Upper lobe of right lung (tissue), 1 donor: ENCODE measurements at regions not wholly inside any gene's neighbourhood (a gene's known extent, or its start where the extent isn't known, plus 50 kb on each side); places are given as distances from the start of the nearest gene placed in this dataset.

Experiments used
- ATAC-seq: fragments of 200-7000 bp; cut with Tn5 transposase; one replicate; pipeline ENCODE4 v1.9.1; 2020; ENCODE audit warnings: mild to moderate bottlenecking, moderate library complexity
- DNase-seq: peaks from one replicate; pipeline ENCODE4 v3.0.0-alpha.2; 2020
- H3K27ac ChIP-seq: fragments of 200-600 bp; one replicate; pipeline ENCODE4 v1.8.0; 2022
- H3K27me3 ChIP-seq: fragments of 200-600 bp; one replicate; pipeline ENCODE4 v1.8.0; 2022; ENCODE audit warnings: mild to moderate bottlenecking
- H3K36me3 ChIP-seq: fragments of 200-600 bp; one replicate; pipeline ENCODE4 v1.8.0; 2022
- H3K4me1 ChIP-seq: fragments of 200-600 bp; one replicate; pipeline ENCODE4 v1.8.0; 2022
- H3K4me3 ChIP-seq: fragments of 200-600 bp; one replicate; pipeline ENCODE4 v1.8.0; 2022; ENCODE audit warnings: mild to moderate bottlenecking
- H3K9me3 ChIP-seq: fragments of 200-600 bp; one replicate; pipeline ENCODE4 v1.8.0; 2022
- intact Hi-C: fragments of 100-400 bp; cut with DNase I; formaldehyde crosslinking; loops from one replicate; pipeline ENCODE4 v1.11.0; 2022
- TF ChIP-seq, protein P1 (sequence below): fragments of 200-600 bp; IDR thresholded peaks from one replicate; pipeline ENCODE4 v1.8.0; 2022; ENCODE audit warnings: antibody characterized with exemption
- donor health status: DM: no; HTN: yes; CAD: no; lungs with severe emphysema.

DNA sequence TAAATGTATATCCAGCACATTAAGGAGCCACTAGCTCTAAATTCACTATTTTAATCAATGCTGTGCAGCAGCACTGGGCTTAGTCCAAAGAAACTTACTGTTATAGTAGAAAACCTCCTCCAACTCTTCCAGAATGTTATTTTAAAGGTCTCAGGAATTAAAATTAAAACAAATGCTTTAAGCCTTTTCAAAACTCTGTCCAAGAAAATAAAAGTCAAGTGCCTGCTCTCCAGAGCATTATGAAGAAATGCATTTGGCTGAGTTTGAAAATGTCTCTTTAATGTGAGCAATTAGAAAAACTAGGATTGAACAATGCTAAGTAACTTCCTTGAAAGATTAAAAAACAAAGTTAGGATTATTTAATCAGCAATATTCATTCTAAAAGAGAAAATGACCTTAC, 322.4 kb upstream of the DCN start:
- ATAC-seq (no peak), DNase-seq (no peak)
- no peaks in the 10 kb centered on the region for H3K27me3 ChIP-seq
- no peak overlapping the region for H3K4me3 ChIP-seq
- H3K9me3 ChIP-seq: no peaks in the 10 kb centered on the region
- no peaks in the 10 kb centered on the region for H3K4me1 ChIP-seq
- intact Hi-C loops: no loop called here
- no peaks in the 10 kb centered on the region for H3K36me3 ChIP-seq
- no peak overlapping the region for H3K27ac ChIP-seq
- TF ChIP-seq, protein P1, sequence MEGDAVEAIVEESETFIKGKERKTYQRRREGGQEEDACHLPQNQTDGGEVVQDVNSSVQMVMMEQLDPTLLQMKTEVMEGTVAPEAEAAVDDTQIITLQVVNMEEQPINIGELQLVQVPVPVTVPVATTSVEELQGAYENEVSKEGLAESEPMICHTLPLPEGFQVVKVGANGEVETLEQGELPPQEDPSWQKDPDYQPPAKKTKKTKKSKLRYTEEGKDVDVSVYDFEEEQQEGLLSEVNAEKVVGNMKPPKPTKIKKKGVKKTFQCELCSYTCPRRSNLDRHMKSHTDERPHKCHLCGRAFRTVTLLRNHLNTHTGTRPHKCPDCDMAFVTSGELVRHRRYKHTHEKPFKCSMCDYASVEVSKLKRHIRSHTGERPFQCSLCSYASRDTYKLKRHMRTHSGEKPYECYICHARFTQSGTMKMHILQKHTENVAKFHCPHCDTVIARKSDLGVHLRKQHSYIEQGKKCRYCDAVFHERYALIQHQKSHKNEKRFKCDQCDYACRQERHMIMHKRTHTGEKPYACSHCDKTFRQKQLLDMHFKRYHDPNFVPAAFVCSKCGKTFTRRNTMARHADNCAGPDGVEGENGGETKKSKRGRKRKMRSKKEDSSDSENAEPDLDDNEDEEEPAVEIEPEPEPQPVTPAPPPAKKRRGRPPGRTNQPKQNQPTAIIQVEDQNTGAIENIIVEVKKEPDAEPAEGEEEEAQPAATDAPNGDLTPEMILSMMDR: no peak

DNA sequence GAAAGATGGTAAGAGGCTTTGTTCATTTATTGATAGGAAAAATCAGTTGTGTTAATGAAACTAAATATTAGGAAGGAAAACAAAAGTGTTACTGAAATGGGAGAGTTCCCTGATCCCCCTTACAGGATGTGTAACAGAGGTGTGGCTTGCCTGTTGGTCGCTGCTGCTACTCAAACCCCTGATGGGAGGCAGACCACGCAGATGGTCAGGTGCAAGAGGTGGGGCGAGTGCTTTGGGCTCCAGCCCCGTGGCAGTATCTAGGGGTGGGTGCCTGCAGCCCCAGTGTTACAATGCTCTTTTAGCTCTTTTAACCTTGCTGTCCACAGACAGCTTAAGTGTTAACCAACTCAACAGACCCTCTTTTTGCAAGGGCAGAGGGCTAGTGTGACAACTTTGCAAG, 319.6 kb upstream of the DCN start:
- H3K9me3 ChIP-seq: no peaks in the 10 kb centered on the region
- H3K36me3 ChIP-seq: no peaks in the 10 kb centered on the region
- ATAC-seq: no peak
- intact Hi-C loops: no loop called here
- H3K4me1 ChIP-seq: no peaks in the 10 kb centered on the region
- no peaks in the 10 kb centered on the region for H3K27me3 ChIP-seq
- TF ChIP-seq, protein P1: no peak
- H3K27ac ChIP-seq: no peak overlapping the region
- no peak overlapping the region for H3K4me3 ChIP-seq
- DNase-seq: no peak

DNA sequence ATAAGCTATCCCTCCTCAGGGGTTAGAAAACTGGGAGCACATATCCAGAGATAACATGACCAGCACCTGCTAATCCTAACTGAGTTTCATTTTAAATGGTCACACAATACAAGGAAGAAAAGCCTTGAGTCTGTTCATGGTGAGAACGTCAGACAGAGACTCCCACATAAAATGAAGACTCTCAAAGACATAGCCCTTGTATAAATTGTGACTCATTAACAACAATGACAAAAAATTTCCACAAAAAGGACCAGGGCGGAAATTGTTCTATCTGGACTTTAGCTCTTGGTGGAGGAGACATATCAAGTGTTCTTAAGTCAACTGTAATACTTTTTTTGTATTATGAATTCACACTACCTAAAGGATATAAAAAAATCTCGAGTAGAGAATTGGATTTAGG, 313.7 kb upstream of the DCN start:
- Histone ChIP-seq H3K4me1 (no peaks in the 10 kb centered on the region), H3K4me3 (no peak overlapping the region), H3K27me3 (no peaks in the 10 kb centered on the region), H3K36me3 (no peaks in the 10 kb centered on the region), H3K9me3 (no peaks in the 10 kb centered on the region), H3K27ac (no peak overlapping the region)
- intact Hi-C loops: no loop called here
- ATAC-seq: no peak
- TF ChIP-seq, protein P1: no peak
- no peak for DNase-seq

DNA sequence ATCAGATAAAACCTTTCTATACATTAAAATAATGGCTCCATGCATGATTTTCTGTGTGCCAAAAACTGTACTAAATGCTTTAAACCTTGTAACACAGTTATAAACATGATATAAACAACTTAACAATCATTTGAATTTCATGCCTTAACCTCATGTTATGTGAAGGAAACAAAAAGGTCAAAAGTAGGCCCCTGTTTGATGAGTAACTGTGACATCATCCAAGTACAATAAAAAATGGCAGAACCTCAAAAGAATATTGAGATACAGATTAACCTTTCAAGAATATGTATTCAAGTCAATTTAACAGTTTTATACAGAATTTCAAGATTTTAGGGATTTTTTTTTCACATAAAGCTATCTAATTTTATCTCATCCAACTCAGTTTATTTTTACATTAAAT, 310.7 kb upstream of the DCN start:
- no peak for ATAC-seq
- TF ChIP-seq, protein P1: no peak
- no peaks in the 10 kb centered on the region for H3K4me1 ChIP-seq

DNA sequence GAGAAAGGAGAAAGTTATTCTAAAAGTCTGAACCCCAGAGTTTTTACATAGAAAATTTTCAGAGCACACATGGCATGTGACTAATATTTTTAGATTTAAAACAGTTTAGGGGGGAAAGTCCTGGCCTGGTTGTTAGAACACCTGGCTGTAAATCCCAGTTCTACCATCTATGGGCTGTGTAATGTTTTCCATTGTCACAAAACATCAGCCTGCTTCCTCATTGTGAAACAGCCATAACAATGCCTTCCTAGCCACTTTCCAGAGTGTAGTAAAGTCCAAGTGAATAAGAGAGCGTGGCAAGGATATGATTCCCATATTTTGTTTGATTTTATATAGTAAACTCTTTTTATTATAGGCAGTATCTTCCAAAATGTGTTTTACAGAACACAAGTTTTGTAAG, 310.0 kb upstream of the DCN start:
- intact Hi-C loops: no loop called here
- DNase-seq (no peak), ATAC-seq (no peak)
- H3K9me3 ChIP-seq: no peaks in the 10 kb centered on the region
- TF ChIP-seq, protein P1: no peak
- no peaks in the 10 kb centered on the region for H3K36me3 ChIP-seq
- no peaks in the 10 kb centered on the region for H3K4me1 ChIP-seq
- no peaks in the 10 kb centered on the region for H3K27me3 ChIP-seq
- no peak overlapping the region for H3K27ac ChIP-seq
- no peak overlapping the region for H3K4me3 ChIP-seq

More for the DNA sequence above, 310.7 kb upstream of the DCN start:
- DNase-seq: no peak
- no peaks in the 10 kb centered on the region for H3K27me3 ChIP-seq
- intact Hi-C loops: no loop called here
- no peaks in the 10 kb centered on the region for H3K9me3 ChIP-seq
- H3K36me3 ChIP-seq: no peaks in the 10 kb centered on the region
- H3K4me3 ChIP-seq: no peak overlapping the region
- no peak overlapping the region for H3K27ac ChIP-seq

DNA sequence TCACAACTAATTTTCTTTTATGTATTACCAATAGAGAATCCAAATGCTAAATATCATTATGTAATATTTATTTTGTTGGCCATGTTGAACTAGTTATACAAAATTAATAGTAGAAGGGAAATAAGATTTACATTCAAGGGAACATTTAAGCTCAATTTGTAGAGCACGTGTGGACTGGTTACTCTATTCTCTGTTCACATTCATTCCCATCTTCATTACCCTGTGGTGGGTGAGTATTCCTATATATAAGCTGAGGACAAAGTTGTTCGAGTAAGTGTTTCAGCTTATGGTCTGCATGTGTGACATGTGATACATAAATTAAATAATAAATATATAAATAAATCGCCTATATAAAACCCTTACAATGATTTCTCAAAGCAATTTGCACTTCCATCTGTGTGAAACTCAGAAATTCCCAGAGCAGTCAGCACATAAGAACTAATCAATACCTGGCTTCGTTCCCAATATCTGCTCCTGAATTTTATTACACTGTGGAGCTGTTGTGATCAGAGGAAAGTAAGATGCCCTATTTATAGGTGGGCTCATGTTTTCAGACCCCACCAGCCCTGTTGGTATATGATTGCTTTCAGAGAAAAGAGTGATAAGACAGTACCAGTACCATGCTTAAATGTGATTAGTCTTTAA, 308.2 kb upstream of the DCN start:
- intact Hi-C loops: no loop called here
- DNase-seq (no peak), ATAC-seq (no peak)
- H3K27me3 ChIP-seq: no peaks in the 10 kb centered on the region
- no peaks in the 10 kb centered on the region for H3K36me3 ChIP-seq
- H3K4me3 ChIP-seq: no peak overlapping the region
- H3K4me1 ChIP-seq: no peaks in the 10 kb centered on the region
- TF ChIP-seq, protein P1: no peak
- H3K9me3 ChIP-seq: no peaks in the 10 kb centered on the region
- no peak overlapping the region for H3K27ac ChIP-seq
